HG03175 (cell line): ENCODE measurements at regions not wholly inside any gene's neighbourhood (a gene's known extent, or its start where the extent isn't known, plus 50 kb on each side); places are given as distances from the start of the nearest gene placed in this dataset.

Experiments used
- ATAC-seq: cut with Tn5 transposase; IDR thresholded peaks from one replicate; pipeline ENCODE4 v1.9.1; 2021; ENCODE audit warnings: mild to moderate bottlenecking, moderate library complexity; ENCODE audit not compliant: unreplicated experiment

DNA sequence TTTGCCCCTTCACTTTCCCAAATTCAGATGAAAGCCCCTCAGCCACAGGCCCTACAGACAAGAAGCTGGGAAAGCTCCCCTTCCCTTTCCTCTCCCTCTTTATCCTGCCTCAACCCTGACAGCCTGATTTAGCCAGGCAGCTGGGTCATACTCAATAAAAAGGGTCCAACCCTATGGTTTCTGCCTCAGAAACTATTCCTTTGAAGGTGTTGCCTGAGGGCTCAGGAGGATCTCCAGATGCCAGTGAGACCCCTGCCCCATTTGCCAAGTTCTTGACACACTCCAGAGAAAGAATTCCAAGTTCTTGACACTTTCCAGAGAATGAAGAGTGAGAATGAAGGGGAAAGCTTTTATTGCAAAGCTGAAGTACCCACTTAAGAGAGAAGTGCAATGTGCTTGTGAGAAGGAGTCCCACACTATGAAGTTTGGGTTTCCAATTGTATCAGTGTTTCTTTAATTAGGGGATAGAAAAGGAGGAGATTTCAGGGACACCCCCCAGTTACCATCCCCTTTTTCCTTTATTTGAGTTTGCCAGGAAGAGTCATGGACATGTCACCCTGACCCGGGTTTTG lies 576.2 kb downstream of the METTL4 start:
- no peak for ATAC-seq

GRCh38 chr18:1998121-1998520 lies 573.2 kb downstream of the METTL4 start:
- no peak for ATAC-seq

DNA sequence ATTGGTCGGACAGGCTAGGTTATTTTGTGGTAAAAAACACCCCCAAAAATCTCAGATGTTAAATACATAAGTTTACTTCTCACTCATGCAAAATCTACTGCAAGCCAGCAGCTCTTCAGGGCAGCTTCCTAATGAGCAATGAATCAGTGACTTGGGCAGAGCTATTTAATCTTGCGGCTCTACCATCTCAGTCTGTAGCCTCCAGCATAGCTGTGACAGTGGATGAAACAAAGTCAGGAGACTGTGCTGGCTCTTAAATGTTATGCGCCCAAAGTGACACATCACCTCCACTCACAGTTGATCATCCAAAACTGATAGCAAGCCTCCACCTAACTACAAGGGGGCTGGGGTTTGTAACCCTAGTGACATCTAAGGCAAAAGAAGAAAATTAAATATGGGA lies 571.9 kb downstream of the METTL4 start:
- ATAC-seq, result no peak

GRCh38 chr18:2002151-2002550 lies 569.2 kb downstream of the METTL4 start:
- ATAC-seq, result no peak

GRCh38 chr18:2002604-2003003 lies 568.7 kb downstream of the METTL4 start:
- no peak for ATAC-seq

- ATAC-seq, result no peak
Observed at GRCh38 chr18:2009942-2010697, 561.2 kb downstream of the METTL4 start.

DNA sequence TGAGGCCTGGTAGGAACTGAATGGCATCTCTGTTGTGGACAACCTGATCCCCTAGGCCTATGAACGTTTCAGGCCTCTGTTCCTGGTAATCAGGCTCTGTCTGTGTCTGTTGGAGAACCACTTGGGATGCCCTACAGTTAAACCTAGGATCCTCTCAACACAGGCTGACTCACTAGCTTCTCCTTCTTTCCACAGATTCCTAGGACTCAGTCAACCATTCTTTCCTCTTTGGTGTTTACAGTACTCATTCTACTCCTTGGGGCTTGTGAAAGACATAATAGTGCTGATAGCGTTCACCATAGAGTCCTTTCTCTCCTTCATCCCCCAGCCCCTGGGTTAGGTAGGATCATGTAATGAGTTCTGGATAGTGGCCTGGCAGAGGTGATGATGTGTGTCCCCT lies 544.3 kb downstream of the METTL4 start:
- ATAC-seq, result no peak

DNA sequence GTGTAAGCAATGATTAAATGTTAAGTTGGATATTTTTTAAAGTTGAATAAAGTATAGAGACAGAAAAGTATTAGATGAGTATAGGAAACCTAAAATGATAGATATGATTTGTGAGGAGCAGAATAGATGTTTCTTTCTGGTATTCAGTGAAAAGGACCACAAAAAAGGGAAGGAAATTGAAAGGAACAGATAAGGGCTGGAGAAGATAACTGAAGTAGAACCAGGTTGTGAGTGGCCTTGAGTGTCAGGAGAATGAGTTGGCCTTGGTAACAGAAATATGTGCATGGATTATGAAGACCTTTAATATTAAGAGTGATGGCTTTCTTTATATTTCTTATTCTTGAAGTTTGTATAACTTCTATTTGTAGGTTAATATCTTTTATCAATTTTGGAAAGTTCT lies 543.5 kb downstream of the METTL4 start:
- ATAC-seq, result no peak

DNA sequence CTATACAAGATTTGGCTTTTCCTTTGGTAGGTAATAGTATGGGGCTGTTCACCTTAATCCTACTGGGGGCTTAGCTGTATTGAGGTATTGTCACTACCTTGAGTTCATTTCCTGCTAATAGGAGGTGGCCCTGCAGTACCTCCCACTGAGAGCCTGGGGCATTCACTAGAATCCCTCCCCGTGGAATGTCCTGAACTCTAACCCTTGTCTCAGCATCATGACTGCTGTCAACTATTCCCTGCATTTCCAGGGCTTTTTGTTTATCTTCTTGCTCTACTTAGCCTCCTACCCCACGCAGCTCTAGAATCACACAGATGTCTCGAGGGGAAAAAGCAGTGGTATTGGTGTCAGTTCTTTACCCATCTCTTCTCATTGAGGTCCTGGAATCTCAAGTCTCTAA lies 542.3 kb downstream of the METTL4 start:
- no peak for ATAC-seq

DNA sequence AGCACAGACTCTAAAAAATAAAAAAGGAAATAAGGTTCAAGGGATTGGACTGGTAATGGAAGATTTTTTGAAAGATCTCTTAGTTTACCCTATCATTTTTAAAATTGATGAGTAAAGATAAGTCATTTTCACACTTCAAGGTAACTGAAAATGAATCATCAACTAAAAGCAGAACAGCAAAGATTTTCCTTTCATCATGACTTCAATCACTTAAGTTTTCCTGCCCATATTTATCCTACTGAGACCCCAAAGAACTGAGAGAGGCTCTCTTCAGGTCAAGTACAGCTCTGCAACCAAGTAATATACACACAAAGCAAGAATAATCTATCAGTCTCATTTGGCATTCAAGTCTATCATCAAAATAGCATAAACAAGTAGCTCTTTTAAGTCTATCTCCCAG lies 540.7 kb downstream of the METTL4 start:
- ATAC-seq, result no peak

- ATAC-seq, result no peak
Observed at GRCh38 chr18:2032036-2032435, 539.3 kb downstream of the METTL4 start.

DNA sequence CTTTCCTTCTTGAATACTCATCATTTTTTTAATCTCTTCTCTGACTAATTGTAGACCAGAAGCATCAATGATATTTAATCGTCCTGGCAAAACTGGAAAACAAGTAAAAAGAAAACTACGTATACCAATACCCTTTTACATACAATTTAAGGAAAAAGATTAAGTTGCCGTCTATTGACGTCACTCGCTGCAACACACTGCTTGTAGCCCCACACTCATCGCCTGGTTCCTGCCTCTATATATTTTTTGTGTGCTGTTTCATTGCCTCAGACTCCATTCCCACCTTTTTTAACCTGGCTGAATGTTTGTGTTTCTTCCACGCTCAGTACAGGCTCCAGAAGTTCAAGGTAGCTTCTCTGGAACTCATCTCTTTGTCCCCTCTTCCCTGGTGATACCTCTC lies 536.2 kb downstream of the METTL4 start:
- ATAC-seq, result no peak

DNA sequence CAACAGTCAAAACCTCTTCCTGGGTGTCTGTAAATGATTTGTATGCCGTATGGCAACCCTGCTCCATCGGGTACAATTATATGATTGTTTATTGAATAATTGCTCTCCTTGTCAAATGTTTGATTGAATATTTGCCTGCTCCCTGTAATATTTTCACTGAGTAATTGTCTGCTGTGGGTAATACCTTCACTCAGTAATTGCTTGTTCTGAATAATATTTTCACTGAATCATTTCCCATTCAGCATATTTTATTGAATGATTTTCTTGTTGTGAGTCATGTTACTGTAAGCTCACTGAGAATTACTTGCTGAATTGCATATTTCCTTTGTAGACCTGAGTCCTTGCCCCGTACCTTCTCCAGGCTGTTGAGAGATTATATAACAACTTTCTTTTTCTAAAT lies 535.2 kb downstream of the METTL4 start:
- no peak for ATAC-seq

- no peak for ATAC-seq
Observed at GRCh38 chr18:2040279-2040678, 531.0 kb downstream of the METTL4 start.

GRCh38 chr18:2049986-2050385 lies 521.3 kb downstream of the METTL4 start:
- peak; percentile 59 for ATAC-seq

DNA sequence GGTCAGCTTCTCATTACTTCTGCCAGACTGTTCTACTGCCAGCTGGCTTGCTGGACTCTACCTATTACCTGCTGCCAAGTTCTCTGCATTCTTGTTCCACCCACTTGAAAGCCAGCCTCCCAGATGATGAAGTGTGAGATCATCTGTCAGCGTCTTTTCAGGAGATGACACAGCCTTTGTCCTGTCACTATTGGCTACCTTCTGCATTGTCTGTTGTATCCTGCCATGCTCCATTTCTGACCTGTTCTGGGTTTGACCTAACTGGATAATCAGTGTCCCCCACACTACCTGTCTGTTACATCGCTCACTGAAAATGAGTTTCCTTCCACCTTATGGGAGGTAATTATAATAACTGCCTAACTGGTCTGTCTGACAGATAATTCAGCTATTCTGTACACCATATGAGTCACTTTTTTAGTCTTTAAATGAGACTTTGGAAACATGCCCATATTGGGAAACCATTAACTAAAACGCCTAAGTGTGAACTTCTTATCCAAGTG lies 520.6 kb downstream of the METTL4 start:
- no peak for ATAC-seq

DNA sequence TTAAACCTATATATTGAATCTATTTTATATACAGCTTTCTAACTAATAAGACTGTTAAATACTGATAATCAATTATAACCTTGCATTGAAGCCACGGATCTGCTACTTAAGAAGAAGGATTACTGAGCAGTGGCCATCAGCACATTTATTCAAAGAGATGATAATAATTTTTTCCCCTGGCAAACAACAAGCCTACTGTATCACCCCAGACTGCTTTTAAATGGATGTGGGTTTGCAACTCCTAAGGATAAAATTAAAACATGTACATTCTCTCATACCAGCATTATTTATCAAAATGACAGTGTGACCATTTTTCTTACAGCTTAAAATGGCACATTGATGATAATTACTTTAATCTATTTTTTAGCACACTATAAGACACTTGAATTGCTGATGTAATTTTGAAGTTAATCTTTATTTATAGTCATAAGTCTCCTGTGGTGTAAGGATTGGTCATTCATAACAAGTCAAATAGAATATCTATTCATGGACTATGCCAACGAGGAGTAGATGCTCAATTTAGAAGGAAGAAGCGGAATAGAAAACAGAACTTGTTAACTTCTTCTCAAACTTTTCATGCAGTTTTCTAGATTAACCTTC lies 517.7 kb downstream of the METTL4 start:
- no peak for ATAC-seq

DNA sequence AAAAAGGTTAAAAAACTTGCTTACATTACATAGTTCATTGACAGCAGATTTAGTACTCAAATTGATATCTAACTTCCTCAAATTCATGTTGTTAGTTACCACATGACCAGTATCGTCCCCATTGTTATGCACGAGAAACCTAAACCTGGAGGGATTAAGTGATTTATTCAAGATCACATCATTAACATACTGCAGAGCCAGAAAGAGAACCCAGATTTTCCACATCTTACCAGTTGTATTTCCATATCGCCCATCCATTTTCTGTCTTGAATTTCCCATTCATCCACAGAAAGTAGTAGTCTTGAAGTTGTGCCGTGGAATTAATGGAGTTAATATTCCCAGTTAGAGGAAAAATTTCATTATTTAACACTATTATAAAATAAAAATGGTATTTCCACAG lies 512.0 kb downstream of the METTL4 start:
- no peak for ATAC-seq

DNA sequence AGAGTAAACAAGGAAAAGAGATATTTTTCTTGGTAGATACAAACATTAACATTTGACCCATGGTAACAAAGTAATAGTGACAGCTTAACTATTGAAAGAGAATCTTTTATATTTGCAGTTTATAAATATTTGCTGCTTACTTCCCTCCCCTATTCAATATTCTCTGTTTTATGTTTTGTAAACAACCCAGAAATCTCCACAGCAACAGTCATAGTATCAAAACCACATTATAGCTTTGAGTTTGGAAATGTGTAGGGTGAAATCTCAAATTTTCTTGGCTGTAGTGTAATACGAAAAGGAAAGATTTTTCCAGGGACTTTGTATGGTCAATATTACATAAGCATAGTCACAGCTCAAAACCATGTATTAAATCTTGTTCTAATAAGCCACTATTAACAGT lies 511.2 kb downstream of the METTL4 start:
- no peak for ATAC-seq

DNA sequence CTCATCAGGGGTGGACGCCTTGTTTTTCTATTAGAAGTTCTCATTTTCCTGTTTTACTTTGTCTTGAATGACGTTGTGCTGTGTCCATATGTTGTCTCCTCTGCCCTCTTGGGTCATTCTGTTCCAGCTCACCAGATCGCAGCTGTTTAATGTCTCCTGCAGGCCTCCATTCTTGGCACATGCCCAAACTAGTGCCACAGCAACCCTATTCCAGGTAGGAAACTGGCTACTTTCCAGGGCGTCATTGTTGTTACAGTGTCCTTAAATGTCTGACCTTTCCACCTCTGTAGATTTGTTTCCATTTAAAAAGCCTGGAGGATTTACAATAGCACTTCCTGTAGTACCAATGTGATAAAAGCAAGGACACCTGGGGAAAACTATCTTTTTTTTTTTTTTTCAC lies 500.7 kb downstream of the METTL4 start:
- no peak for ATAC-seq

DNA sequence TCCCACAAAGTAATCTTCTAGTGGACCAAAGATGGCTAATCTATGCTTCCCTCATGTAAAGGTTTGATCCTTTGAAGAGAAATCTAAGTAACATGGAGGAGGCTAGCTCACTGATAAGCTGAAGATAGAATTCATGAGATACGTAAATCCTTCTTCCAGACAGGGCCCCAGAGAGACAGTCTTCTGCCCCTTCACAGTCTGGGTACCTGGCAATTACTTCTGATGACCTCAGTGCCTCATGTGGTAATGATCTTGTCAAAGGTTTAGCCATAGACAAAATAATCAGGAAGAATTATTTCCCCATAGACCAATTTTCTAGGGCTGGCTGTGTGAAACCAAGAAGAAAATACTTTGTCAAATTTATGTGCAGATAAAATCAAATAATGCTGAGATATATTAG lies 495.8 kb downstream of the METTL4 start:
- no peak for ATAC-seq

DNA sequence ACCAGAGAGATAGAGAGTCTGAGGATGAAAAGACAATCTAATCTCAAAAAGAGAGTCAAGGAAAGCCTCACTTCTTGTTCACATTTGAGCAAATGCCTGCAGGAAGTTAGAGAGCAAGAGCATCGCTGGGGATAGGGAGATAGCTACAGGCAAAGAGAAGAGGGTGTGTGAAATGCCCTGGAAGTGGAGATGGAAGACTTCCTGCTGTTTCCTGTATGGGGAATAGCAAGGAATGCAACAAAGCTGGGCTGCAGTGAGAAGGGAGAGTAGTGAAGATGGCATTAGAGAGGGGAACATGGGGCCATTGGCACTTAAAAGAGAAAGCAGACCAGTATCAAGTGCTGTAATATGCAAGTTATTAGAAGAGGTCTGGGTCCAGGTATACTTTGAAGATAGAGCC lies 488.6 kb downstream of the METTL4 start:
- ATAC-seq, result no peak
